Neural cell (in vitro differentiated cells): ENCODE measurements at regions not wholly inside any gene's neighbourhood (a gene's known extent, or its start where the extent isn't known, plus 50 kb on each side); places are given as distances from the start of the nearest gene placed in this dataset.

ENCODE experiments used
- H2AFZ ChIP-seq: fragments of 200-600, 300-800 bp; sonication (generic), shearing (Covaris generic); 2 replicates; pipeline ENCODE4 v1.6.0; 2014; ENCODE audit warnings: low read depth, mild to moderate bottlenecking, antibody characterized with exemption, low read length, moderate library complexity
- H3F3A ChIP-seq: fragments of 200-600 bp; shearing (Covaris generic); 2 replicates; pipeline ENCODE4 v1.6.1; 2016; ENCODE audit warnings: mild to moderate bottlenecking, moderate library complexity, mixed read lengths, antibody characterized with exemption, low read length; ENCODE audit not compliant: insufficient read depth, poor library complexity, severe bottlenecking
- H3K27ac ChIP-seq: fragments of 200-600, 300-800 bp; sonication (generic), shearing (Covaris generic); 2 replicates; pipeline ENCODE4 v1.5.1; 2014; ENCODE audit warnings: mild to moderate bottlenecking, low read length, moderate library complexity
- H3K27me3 ChIP-seq: fragments of 300-800, 200-600 bp; sonication (generic), shearing (Covaris generic); 2 replicates; pipeline ENCODE4 v1.6.0; 2014; ENCODE audit warnings: mild to moderate bottlenecking, low read depth, low read length, moderate library complexity; ENCODE audit not compliant: insufficient read depth
- H3K36me3 ChIP-seq: fragments of 300-800, 200-600 bp; sonication (generic), shearing (Covaris generic); 2 replicates; pipeline ENCODE4 v1.5.1; 2014; ENCODE audit warnings: mild to moderate bottlenecking, antibody characterized with exemption, low read length, moderate library complexity; ENCODE audit not compliant: insufficient read depth
- H3K4me2 ChIP-seq: fragments of 300-800, 200-600 bp; sonication (generic), shearing (Covaris generic); 2 replicates; pipeline ENCODE4 v1.6.0; 2014; ENCODE audit warnings: mild to moderate bottlenecking, low read length
- H3K4me3 ChIP-seq: fragments of 300-800, 200-600 bp; sonication (generic), shearing (Covaris generic); 2 replicates; pipeline ENCODE4 v1.5.1; 2014; ENCODE audit warnings: mild to moderate bottlenecking, low read length, moderate library complexity
- H3K79me2 ChIP-seq: fragments of 200-600 bp; shearing (Covaris generic); replicated peaks from 2 replicates; pipeline ENCODE4 v1.6.0; 2014; ENCODE audit warnings: mild to moderate bottlenecking, low read length, moderate library complexity; ENCODE audit not compliant: insufficient read depth
- H3K9ac ChIP-seq: fragments of 300-800, 200-600 bp; sonication (generic), shearing (Covaris generic); 2 replicates; pipeline ENCODE4 v1.6.1; 2016; ENCODE audit warnings: mild to moderate bottlenecking, low read length, mixed read lengths
- H3K9me2 ChIP-seq: fragments of 200-600 bp; shearing (Covaris generic); 2 replicates; pipeline ENCODE4 v1.6.1; 2016; ENCODE audit warnings: mild to moderate bottlenecking, low read length, mixed read lengths; ENCODE audit not compliant: insufficient read depth
- H3K9me3 ChIP-seq: fragments of 200-600, 300-800 bp; sonication (generic), shearing (Covaris generic); 2 replicates; pipeline ENCODE4 v1.6.1; 2016; ENCODE audit warnings: mild to moderate bottlenecking, mixed run types, low read length, moderate library complexity, mixed read lengths
- H4K20me1 ChIP-seq: fragments of 200-600 bp; shearing (Covaris generic); 2 replicates; pipeline ENCODE4 v1.6.1; 2016; ENCODE audit warnings: mild to moderate bottlenecking, mixed run types; ENCODE audit not compliant: insufficient read depth
- EP300 ChIP-seq: fragments of 450-650 bp; conservative IDR thresholded peaks from 2 replicates; pipeline ENCODE4 v1.6.1; 2014; ENCODE audit warnings: antibody characterized with exemption, mild to moderate bottlenecking, moderate library complexity; ENCODE audit not compliant: poor library complexity, severe bottlenecking
- EZH2 ChIP-seq: fragments of 200-600, 300-800 bp; shearing (Covaris generic), sonication (generic); IDR thresholded peaks from 2 replicates; pipeline ENCODE4 v1.6.1; 2014; ENCODE audit warnings: antibody characterized with exemption, low read length, borderline replicate concordance, mild to moderate bottlenecking; ENCODE audit not compliant: insufficient read depth, poor library complexity, severe bottlenecking
- MXI1 ChIP-seq: fragments of 450-650 bp; conservative IDR thresholded peaks from 2 replicates; pipeline ENCODE4 v1.6.1; 2014; ENCODE audit warnings: antibody characterized with exemption, mild to moderate bottlenecking; ENCODE audit not compliant: poor library complexity, severe bottlenecking
- POLR2AphosphoS5 ChIP-seq: IDR thresholded peaks from 2 replicates; pipeline ENCODE4 v1.6.1; 2012
- RAD21 ChIP-seq: fragments of 450-650 bp; conservative IDR thresholded peaks from 2 replicates; pipeline ENCODE4 v1.6.1; 2014; ENCODE audit warnings: antibody characterized with exemption, mild to moderate bottlenecking, moderate library complexity
- SMC3 ChIP-seq: fragments of 450-650 bp; conservative IDR thresholded peaks from 2 replicates; pipeline ENCODE4 v1.6.1; 2014; ENCODE audit warnings: antibody characterized with exemption, mild to moderate bottlenecking, moderate library complexity; ENCODE audit not compliant: poor library complexity
- TAF1 ChIP-seq: IDR thresholded peaks from 2 replicates; pipeline ENCODE4 v1.6.1; 2012; ENCODE audit warnings: low read depth
- TF ChIP-seq, protein P1 (sequence below): fragments of 450-650 bp; IDR thresholded peaks from 2 replicates; pipeline ENCODE4 v1.5.1; 2014; ENCODE audit warnings: antibody characterized with exemption, mild to moderate bottlenecking, moderate library complexity; ENCODE audit not compliant: poor library complexity, severe bottlenecking
- TF ChIP-seq, protein P2 (sequence below): IDR thresholded peaks from 2 replicates; pipeline ENCODE4 v1.6.1; 2012; ENCODE audit warnings: borderline replicate concordance

DNA sequence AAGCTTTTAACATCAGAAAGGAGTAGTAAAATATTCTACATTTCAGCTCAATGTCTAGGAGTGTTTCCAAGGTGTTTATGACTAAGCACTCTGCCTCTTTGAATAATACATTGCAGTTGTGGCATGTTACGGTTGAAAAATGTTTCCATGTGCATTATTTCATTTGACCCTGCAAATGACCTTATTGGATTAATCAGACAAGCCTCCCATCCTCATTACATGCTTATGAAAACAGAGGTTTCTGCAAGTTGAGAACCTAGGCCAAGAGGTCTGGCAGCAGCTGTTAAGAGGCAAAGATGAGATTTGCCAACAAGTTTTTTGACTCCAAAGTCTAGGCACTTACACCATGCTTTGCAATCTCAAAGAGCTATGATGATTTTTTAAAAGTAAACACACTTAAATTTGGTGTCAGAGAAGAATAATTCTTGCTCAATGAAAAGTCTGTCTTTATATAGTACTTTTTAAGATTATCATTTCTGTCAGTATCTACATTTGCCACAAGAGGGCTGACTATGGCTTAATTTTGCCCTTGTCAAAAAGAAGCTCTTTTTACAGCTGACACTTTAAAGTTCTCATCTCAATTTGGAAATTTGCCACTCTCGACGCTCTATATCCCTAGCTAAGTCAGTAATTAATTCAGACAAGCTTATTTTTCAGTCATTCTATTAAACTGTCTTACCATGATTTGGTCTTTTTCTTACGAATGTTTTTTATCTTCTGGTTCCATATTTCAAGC, 260.6 kb downstream of the PAX3 start:
- Histone ChIP-seq H3K9me3 (no peaks in the 10 kb centered on the region), H3K4me2 (no peak overlapping the region), H3K79me2 (no peaks in the 10 kb centered on the region), H3K4me3 (no peak overlapping the region), H3F3A (no peaks in the 10 kb centered on the region), H3K27me3 (no peaks in the 10 kb centered on the region), H3K9me2 (no peaks in the 10 kb centered on the region), H4K20me1 (no peaks in the 10 kb centered on the region), H3K27ac (no peak overlapping the region), H3K9ac (no peak overlapping the region), H2AFZ (no peak overlapping the region), H3K36me3 (no peaks in the 10 kb centered on the region)
- TF ChIP-seq, protein P1, sequence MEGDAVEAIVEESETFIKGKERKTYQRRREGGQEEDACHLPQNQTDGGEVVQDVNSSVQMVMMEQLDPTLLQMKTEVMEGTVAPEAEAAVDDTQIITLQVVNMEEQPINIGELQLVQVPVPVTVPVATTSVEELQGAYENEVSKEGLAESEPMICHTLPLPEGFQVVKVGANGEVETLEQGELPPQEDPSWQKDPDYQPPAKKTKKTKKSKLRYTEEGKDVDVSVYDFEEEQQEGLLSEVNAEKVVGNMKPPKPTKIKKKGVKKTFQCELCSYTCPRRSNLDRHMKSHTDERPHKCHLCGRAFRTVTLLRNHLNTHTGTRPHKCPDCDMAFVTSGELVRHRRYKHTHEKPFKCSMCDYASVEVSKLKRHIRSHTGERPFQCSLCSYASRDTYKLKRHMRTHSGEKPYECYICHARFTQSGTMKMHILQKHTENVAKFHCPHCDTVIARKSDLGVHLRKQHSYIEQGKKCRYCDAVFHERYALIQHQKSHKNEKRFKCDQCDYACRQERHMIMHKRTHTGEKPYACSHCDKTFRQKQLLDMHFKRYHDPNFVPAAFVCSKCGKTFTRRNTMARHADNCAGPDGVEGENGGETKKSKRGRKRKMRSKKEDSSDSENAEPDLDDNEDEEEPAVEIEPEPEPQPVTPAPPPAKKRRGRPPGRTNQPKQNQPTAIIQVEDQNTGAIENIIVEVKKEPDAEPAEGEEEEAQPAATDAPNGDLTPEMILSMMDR: peak; percentile 62
- TF ChIP-seq TAF1: no peak
- TF ChIP-seq, protein P2, sequence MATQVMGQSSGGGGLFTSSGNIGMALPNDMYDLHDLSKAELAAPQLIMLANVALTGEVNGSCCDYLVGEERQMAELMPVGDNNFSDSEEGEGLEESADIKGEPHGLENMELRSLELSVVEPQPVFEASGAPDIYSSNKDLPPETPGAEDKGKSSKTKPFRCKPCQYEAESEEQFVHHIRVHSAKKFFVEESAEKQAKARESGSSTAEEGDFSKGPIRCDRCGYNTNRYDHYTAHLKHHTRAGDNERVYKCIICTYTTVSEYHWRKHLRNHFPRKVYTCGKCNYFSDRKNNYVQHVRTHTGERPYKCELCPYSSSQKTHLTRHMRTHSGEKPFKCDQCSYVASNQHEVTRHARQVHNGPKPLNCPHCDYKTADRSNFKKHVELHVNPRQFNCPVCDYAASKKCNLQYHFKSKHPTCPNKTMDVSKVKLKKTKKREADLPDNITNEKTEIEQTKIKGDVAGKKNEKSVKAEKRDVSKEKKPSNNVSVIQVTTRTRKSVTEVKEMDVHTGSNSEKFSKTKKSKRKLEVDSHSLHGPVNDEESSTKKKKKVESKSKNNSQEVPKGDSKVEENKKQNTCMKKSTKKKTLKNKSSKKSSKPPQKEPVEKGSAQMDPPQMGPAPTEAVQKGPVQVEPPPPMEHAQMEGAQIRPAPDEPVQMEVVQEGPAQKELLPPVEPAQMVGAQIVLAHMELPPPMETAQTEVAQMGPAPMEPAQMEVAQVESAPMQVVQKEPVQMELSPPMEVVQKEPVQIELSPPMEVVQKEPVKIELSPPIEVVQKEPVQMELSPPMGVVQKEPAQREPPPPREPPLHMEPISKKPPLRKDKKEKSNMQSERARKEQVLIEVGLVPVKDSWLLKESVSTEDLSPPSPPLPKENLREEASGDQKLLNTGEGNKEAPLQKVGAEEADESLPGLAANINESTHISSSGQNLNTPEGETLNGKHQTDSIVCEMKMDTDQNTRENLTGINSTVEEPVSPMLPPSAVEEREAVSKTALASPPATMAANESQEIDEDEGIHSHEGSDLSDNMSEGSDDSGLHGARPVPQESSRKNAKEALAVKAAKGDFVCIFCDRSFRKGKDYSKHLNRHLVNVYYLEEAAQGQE: no peak
- TF ChIP-seq EP300: no peak
- TF ChIP-seq MXI1: no peak
- TF ChIP-seq EZH2: no peak
- peak; percentile 56 for TF ChIP-seq SMC3
- no peak for TF ChIP-seq POLR2AphosphoS5
- peak; percentile 49 for TF ChIP-seq RAD21

DNA sequence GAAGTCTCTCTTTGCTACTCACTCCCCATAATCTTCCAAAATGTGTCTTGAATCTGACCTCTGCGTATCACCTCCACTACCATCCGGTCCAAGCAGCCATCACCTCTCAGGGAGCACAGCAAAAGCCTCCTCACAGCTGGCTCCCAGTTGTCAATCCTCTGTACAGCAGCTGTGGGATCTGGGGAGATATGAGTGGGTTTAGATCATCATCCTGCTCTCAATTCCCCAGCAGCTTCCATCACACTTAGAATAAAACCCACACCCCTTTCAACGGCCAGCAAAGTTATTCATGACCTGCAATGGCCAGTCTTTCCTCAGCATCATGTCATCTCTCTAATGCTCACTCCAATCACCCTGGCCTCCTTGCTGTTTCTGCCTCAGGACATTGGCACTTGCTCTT, 261.6 kb downstream of the PAX3 start:
- Histone ChIP-seq H3K4me3 (no peak overlapping the region), H3K36me3 (no peaks in the 10 kb centered on the region), H3K4me2 (no peak overlapping the region), H4K20me1 (no peaks in the 10 kb centered on the region), H3F3A (no peaks in the 10 kb centered on the region), H3K27ac (no peak overlapping the region), H3K27me3 (no peaks in the 10 kb centered on the region), H3K9me2 (no peaks in the 10 kb centered on the region), H3K79me2 (no peaks in the 10 kb centered on the region), H2AFZ (no peak overlapping the region), H3K9ac (no peak overlapping the region), H3K9me3 (no peaks in the 10 kb centered on the region)
- no peak for TF ChIP-seq RAD21
- no peak for TF ChIP-seq TAF1
- TF ChIP-seq MXI1: no peak
- TF ChIP-seq, protein P2: no peak
- TF ChIP-seq EP300: no peak
- TF ChIP-seq, protein P1: no peak
- TF ChIP-seq POLR2AphosphoS5: no peak
- TF ChIP-seq EZH2: no peak
- TF ChIP-seq SMC3: no peak
